Neural progenitor cell (in vitro differentiated cells): ENCODE measurements at regions not wholly inside any gene's neighbourhood (a gene's known extent, or its start where the extent isn't known, plus 50 kb on each side); places are given as distances from the start of the nearest gene placed in this dataset.

Experiments
- DNase-seq: peaks from one replicate; pipeline ENCODE4 v3.0.0-alpha.2; 2016; ENCODE audit warnings: low spot score
- H2AFZ ChIP-seq: fragments of 200-600 bp; sonication (generic); replicated peaks from 2 replicates; pipeline ENCODE4 v1.6.1; 2016; ENCODE audit warnings: antibody characterized with exemption
- H3F3A ChIP-seq: fragments of 200-600 bp; sonication (generic); 2 replicates; pipeline ENCODE4 v1.6.1; 2016; ENCODE audit warnings: antibody characterized with exemption, low read depth
- H3K27ac ChIP-seq: fragments of 200-600 bp; sonication (generic); 2 replicates; pipeline ENCODE4 v1.5.1; 2016; ENCODE audit warnings: mild to moderate bottlenecking
- H3K27me3 ChIP-seq: fragments of 200-600 bp; sonication (generic); 2 replicates; pipeline ENCODE4 v1.6.1; 2016; ENCODE audit warnings: mild to moderate bottlenecking, moderate library complexity
- H3K36me3 ChIP-seq: fragments of 200-600 bp; sonication (generic); 2 replicates; pipeline ENCODE4 v1.5.1; 2016
- H3K4me1 ChIP-seq: fragments of 200-600 bp; sonication (generic); 2 replicates; pipeline ENCODE4 v1.6.1; 2016; ENCODE audit warnings: mixed run types
- H3K4me2 ChIP-seq: fragments of 200-600 bp; sonication (generic); 2 replicates; pipeline ENCODE4 v1.6.1; 2016
- H3K4me3 ChIP-seq: fragments of 200-600 bp; sonication (generic); 2 replicates; pipeline ENCODE4 v1.5.1; 2016
- H3K79me2 ChIP-seq: fragments of 200-600 bp; sonication (generic); 2 replicates; pipeline ENCODE4 v1.6.1; 2016; ENCODE audit warnings: low read depth
- H3K9ac ChIP-seq: fragments of 200-600 bp; sonication (generic); 2 replicates; pipeline ENCODE4 v1.6.1; 2016
- H3K9me3 ChIP-seq: fragments of 200-600 bp; sonication (generic); 2 replicates; pipeline ENCODE4 v1.5.1; 2016; ENCODE audit warnings: low read depth
- H4K20me1 ChIP-seq: fragments of 200-600 bp; sonication (generic); 2 replicates; pipeline ENCODE4 v1.6.1; 2016; ENCODE audit warnings: low read depth
- H3K27ac Mint-ChIP-seq: 3 replicates; pipeline ENCODE4 v1.8.0; 2021; ENCODE audit warnings: mixed read lengths
- H3K27me3 Mint-ChIP-seq: 2 replicates; pipeline ENCODE4 v1.8.0; 2022; ENCODE audit warnings: low read depth, mild to moderate bottlenecking, inconsistent platforms, moderate library complexity, mixed read lengths; ENCODE audit not compliant: insufficient read depth
- H3K36me3 Mint-ChIP-seq: 3 replicates; pipeline ENCODE4 v1.8.0; 2021; ENCODE audit warnings: mixed read lengths
- H3K4me1 Mint-ChIP-seq: 3 replicates; pipeline ENCODE4 v1.8.0; 2021; ENCODE audit warnings: mixed read lengths
- H3K4me3 Mint-ChIP-seq: 3 replicates; pipeline ENCODE4 v1.8.0; 2021; ENCODE audit warnings: mild to moderate bottlenecking, moderate library complexity, mixed read lengths
- H3K9me3 Mint-ChIP-seq: 3 replicates; pipeline ENCODE4 v1.8.0; 2020; ENCODE audit warnings: mixed read lengths
- CTCF ChIP-seq: fragments of 200-600 bp; sonication (generic); IDR thresholded peaks from 2 replicates; pipeline ENCODE4 v1.5.1; 2017; ENCODE audit warnings: antibody characterized with exemption, mild to moderate bottlenecking
- EZH2 ChIP-seq: fragments of 200-600 bp; sonication (generic); IDR thresholded peaks from 2 replicates; pipeline ENCODE4 v1.6.1; 2017; ENCODE audit warnings: antibody characterized with exemption, mild to moderate bottlenecking, moderate library complexity
- EZH2phosphoT487 ChIP-seq: fragments of 200-600 bp; sonication (generic); IDR thresholded peaks from 2 replicates; pipeline ENCODE4 v1.6.1; 2017; ENCODE audit warnings: antibody characterized with exemption

GRCh38 chr1:229127301-229127700 lies 143.6 kb upstream of the RAB4A start:
- TF ChIP-seq EZH2 = no peak
- no peak for TF ChIP-seq EZH2phosphoT487
- TF ChIP-seq CTCF = no peak
- H3K4me3 ChIP-seq = no peak overlapping the region
- H3K9me3 Mint-ChIP-seq = peaks cover 2% of the 10 kb centered on the region
- DNase-seq = no peak
- peak overlapping the region; percentile 2 for H2AFZ ChIP-seq
- no peaks in the 10 kb centered on the region for H3K36me3 ChIP-seq
- H3K9me3 ChIP-seq = no peaks in the 10 kb centered on the region
- peaks cover 12% of the 10 kb centered on the region for H3K27me3 Mint-ChIP-seq
- H3K36me3 Mint-ChIP-seq = no peaks in the 10 kb centered on the region
- H3K27me3 ChIP-seq = no peaks in the 10 kb centered on the region
- peaks cover 6% of the 10 kb centered on the region for H3F3A ChIP-seq
- no peaks in the 10 kb centered on the region for H3K79me2 ChIP-seq
- peaks cover 15% of the 10 kb centered on the region for H3K4me1 ChIP-seq
- H3K4me2 ChIP-seq = no peak overlapping the region
- H3K9ac ChIP-seq = no peak overlapping the region
- H3K27ac Mint-ChIP-seq = peak overlapping the region; percentile 36
- no peak overlapping the region for H3K27ac ChIP-seq
- peaks cover 29% of the 10 kb centered on the region for H3K4me1 Mint-ChIP-seq
- H4K20me1 ChIP-seq = no peaks in the 10 kb centered on the region
- no peak overlapping the region for H3K4me3 Mint-ChIP-seq

GRCh38 chr1:229128066-229128608 lies 142.8 kb upstream of the RAB4A start:
- Mint-ChIP-seq H3K27ac (no peak overlapping the region), H3K36me3 (no peaks in the 10 kb centered on the region), H3K9me3 (peaks cover 4% of the 10 kb centered on the region), H3K4me1 (peaks cover 27% of the 10 kb centered on the region), H3K27me3 (peaks cover 12% of the 10 kb centered on the region), H3K4me3 (no peak overlapping the region)
- no peak for TF ChIP-seq CTCF
- TF ChIP-seq EZH2 = no peak
- TF ChIP-seq EZH2phosphoT487 = no peak
- H3K9ac ChIP-seq = no peak overlapping the region
- no peaks in the 10 kb centered on the region for H3K27me3 ChIP-seq
- H3K9me3 ChIP-seq = no peaks in the 10 kb centered on the region
- H2AFZ ChIP-seq = peak overlapping the region; percentile 22
- no peak overlapping the region for H3K4me2 ChIP-seq
- H3K36me3 ChIP-seq = no peaks in the 10 kb centered on the region
- H3F3A ChIP-seq = peaks cover 6% of the 10 kb centered on the region
- H3K4me1 ChIP-seq = peaks cover 15% of the 10 kb centered on the region
- no peaks in the 10 kb centered on the region for H3K79me2 ChIP-seq
- no peak for DNase-seq
- no peaks in the 10 kb centered on the region for H4K20me1 ChIP-seq
- H3K4me3 ChIP-seq = no peak overlapping the region
- H3K27ac ChIP-seq = no peak overlapping the region

- DNase-seq = no peak
- peaks cover 6% of the 10 kb centered on the region for H3F3A ChIP-seq
- H3K27me3 ChIP-seq = no peaks in the 10 kb centered on the region
- Mint-ChIP-seq H3K9me3 (peaks cover 12% of the 10 kb centered on the region), H3K4me3 (no peak overlapping the region), H3K36me3 (no peaks in the 10 kb centered on the region), H3K27me3 (peaks cover 12% of the 10 kb centered on the region), H3K27ac (no peak overlapping the region), H3K4me1 (peaks cover 27% of the 10 kb centered on the region)
- no peak overlapping the region for H3K4me3 ChIP-seq
- H3K79me2 ChIP-seq = no peaks in the 10 kb centered on the region
- TF ChIP-seq EZH2phosphoT487 (no peak), EZH2 (no peak), CTCF (no peak)
- H3K9me3 ChIP-seq = no peaks in the 10 kb centered on the region
- no peak overlapping the region for H3K27ac ChIP-seq
- H4K20me1 ChIP-seq = no peaks in the 10 kb centered on the region
- H3K4me2 ChIP-seq = no peak overlapping the region
- H3K4me1 ChIP-seq = peaks cover 15% of the 10 kb centered on the region
- no peak overlapping the region for H3K9ac ChIP-seq
- peak overlapping the region; percentile 11 for H2AFZ ChIP-seq
- no peaks in the 10 kb centered on the region for H3K36me3 ChIP-seq
Observed at GRCh38 chr1:229129301-229130027, 141.4 kb upstream of the RAB4A start.
